ENCODE measurements at regions not wholly inside any gene's neighbourhood (a gene's known extent, or its start where the extent isn't known, plus 50 kb on each side); places are given as distances from the start of the nearest gene placed in this dataset.

DNA sequence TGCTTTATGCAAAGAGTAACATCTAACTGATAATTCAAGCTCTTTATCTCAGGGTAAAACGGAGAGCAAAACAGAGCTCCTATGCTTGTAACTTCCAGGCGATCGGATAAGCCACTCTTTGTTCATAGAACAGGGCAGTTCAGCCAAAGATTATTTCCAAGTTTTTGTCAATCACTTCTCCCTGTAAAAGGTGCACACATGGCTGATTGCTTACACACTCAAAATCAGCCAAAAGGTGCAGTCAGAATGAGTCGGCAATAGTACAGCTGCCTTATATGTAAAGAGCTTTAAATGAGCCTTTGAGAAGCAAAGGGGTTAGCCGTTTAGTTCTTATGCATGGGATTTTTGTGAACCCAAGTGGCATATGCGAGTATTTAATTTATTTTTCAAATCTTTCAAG lies 449.6 kb upstream of the POU3F2 start:
- H4K20me1 ChIP-seq (ENCODE audit: insufficient read depth), result no peaks in the 10 kb centered on the region
- intact Hi-C loops (cut with micrococcal nuclease), result no loop called here
- H3K4me2 ChIP-seq (ENCODE audit: low read length), result no peak overlapping the region
- no peaks in the 10 kb centered on the region for H3K9me2 ChIP-seq (ENCODE audit: insufficient read depth)
- no peak overlapping the region for H3K27ac ChIP-seq (ENCODE audit: low read depth, low read length)
- POLR2A ChIA-PET, result no interaction called here
- no peak overlapping the region for H3K4me3 ChIP-seq (replicated peaks in 1 of 2; ENCODE audit: low read depth in 1 of 2, low read length in 2 of 2)
- no peak for TF ChIP-seq SP1 (IDR thresholded peaks at IDR 0.05; ENCODE audit: low read depth)
- TF ChIP-seq, protein P1, sequence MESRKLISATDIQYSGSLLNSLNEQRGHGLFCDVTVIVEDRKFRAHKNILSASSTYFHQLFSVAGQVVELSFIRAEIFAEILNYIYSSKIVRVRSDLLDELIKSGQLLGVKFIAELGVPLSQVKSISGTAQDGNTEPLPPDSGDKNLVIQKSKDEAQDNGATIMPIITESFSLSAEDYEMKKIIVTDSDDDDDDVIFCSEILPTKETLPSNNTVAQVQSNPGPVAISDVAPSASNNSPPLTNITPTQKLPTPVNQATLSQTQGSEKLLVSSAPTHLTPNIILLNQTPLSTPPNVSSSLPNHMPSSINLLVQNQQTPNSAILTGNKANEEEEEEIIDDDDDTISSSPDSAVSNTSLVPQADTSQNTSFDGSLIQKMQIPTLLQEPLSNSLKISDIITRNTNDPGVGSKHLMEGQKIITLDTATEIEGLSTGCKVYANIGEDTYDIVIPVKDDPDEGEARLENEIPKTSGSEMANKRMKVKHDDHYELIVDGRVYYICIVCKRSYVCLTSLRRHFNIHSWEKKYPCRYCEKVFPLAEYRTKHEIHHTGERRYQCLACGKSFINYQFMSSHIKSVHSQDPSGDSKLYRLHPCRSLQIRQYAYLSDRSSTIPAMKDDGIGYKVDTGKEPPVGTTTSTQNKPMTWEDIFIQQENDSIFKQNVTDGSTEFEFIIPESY (IDR thresholded peaks at IDR 0.05; ENCODE audit: extremely low read depth, insufficient replicate concordance, low read length), result no peak
- TF ChIP-seq EZH2 (IDR thresholded peaks at IDR 0.05), result no peak
- no peak for TF ChIP-seq ZFX (IDR thresholded peaks at IDR 0.05)
- TF ChIP-seq, protein P2, sequence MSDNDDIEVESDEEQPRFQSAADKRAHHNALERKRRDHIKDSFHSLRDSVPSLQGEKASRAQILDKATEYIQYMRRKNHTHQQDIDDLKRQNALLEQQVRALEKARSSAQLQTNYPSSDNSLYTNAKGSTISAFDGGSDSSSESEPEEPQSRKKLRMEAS (IDR thresholded peaks at IDR 0.05), result no peak
- TF ChIP-seq ZNF274 (IDR thresholded peaks at IDR 0.05; ENCODE audit: low read depth, low read length), result no peak
- no peak for TF ChIP-seq TCF7L2 (IDR thresholded peaks at IDR 0.05; ENCODE audit: borderline replicate concordance, extremely low read depth, insufficient read depth, insufficient read length)
- no peak for TF ChIP-seq POLR2AphosphoS5 (IDR thresholded peaks at IDR 0.05; ENCODE audit: low read depth, low read length)
- no peak for TF ChIP-seq RAD21 (IDR thresholded peaks at IDR 0.05; ENCODE audit: low read depth)
- TF ChIP-seq EGR1 (IDR thresholded peaks at IDR 0.05; ENCODE audit: low read depth), result no peak
- no peak for TF ChIP-seq CBX3 (IDR thresholded peaks at IDR 0.05; ENCODE audit: low read depth)
- TF ChIP-seq, protein P3, sequence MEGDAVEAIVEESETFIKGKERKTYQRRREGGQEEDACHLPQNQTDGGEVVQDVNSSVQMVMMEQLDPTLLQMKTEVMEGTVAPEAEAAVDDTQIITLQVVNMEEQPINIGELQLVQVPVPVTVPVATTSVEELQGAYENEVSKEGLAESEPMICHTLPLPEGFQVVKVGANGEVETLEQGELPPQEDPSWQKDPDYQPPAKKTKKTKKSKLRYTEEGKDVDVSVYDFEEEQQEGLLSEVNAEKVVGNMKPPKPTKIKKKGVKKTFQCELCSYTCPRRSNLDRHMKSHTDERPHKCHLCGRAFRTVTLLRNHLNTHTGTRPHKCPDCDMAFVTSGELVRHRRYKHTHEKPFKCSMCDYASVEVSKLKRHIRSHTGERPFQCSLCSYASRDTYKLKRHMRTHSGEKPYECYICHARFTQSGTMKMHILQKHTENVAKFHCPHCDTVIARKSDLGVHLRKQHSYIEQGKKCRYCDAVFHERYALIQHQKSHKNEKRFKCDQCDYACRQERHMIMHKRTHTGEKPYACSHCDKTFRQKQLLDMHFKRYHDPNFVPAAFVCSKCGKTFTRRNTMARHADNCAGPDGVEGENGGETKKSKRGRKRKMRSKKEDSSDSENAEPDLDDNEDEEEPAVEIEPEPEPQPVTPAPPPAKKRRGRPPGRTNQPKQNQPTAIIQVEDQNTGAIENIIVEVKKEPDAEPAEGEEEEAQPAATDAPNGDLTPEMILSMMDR (IDR thresholded peaks at IDR 0.05 in 2 of 3, conservative IDR thresholded peaks at IDR 0.05 in 1 of 3; ENCODE audit: borderline replicate concordance in 1 of 3, insufficient read depth in 1 of 3, low read depth in 2 of 3, low read length in 2 of 3), result no peak
- no peak for TF ChIP-seq EZH2phosphoT487 (IDR thresholded peaks at IDR 0.05; ENCODE audit: borderline replicate concordance)
- no peak for TF ChIP-seq YY1 (IDR thresholded peaks at IDR 0.05; ENCODE audit: extremely low read depth, insufficient replicate concordance, low read depth, low read length)
- no peak for TF ChIP-seq FOSL1 (IDR thresholded peaks at IDR 0.05; ENCODE audit: low read depth)
- TF ChIP-seq SRF (IDR thresholded peaks at IDR 0.05; ENCODE audit: low read depth), result no peak
- TF ChIP-seq ELF1 (IDR thresholded peaks at IDR 0.05; ENCODE audit: borderline replicate concordance, low read depth), result no peak
- TF ChIP-seq, protein P4, sequence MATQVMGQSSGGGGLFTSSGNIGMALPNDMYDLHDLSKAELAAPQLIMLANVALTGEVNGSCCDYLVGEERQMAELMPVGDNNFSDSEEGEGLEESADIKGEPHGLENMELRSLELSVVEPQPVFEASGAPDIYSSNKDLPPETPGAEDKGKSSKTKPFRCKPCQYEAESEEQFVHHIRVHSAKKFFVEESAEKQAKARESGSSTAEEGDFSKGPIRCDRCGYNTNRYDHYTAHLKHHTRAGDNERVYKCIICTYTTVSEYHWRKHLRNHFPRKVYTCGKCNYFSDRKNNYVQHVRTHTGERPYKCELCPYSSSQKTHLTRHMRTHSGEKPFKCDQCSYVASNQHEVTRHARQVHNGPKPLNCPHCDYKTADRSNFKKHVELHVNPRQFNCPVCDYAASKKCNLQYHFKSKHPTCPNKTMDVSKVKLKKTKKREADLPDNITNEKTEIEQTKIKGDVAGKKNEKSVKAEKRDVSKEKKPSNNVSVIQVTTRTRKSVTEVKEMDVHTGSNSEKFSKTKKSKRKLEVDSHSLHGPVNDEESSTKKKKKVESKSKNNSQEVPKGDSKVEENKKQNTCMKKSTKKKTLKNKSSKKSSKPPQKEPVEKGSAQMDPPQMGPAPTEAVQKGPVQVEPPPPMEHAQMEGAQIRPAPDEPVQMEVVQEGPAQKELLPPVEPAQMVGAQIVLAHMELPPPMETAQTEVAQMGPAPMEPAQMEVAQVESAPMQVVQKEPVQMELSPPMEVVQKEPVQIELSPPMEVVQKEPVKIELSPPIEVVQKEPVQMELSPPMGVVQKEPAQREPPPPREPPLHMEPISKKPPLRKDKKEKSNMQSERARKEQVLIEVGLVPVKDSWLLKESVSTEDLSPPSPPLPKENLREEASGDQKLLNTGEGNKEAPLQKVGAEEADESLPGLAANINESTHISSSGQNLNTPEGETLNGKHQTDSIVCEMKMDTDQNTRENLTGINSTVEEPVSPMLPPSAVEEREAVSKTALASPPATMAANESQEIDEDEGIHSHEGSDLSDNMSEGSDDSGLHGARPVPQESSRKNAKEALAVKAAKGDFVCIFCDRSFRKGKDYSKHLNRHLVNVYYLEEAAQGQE (IDR thresholded peaks at IDR 0.05; ENCODE audit: low read depth), result no peak
- TF ChIP-seq CEBPB (IDR thresholded peaks at IDR 0.05; ENCODE audit: low read depth), result no peak
- H3K27me3 ChIP-seq (ENCODE audit: insufficient read depth, low read length), result no peaks in the 10 kb centered on the region
- H2AFZ ChIP-seq (ENCODE audit: low read depth, low read length, poor library complexity, severe bottlenecking), result no peak overlapping the region
- RAD21 ChIA-PET (ENCODE audit: low non-redundant PET in 1 of 2, low total read pairs in 2 of 2, uncharacterized antibody in 2 of 2, unreplicated experiment in 2 of 2), result no interaction called here
- no peak overlapping the region for H3K9ac ChIP-seq (ENCODE audit: low read length)
- CTCF ChIA-PET, result no interaction called here
- H3K9me3 ChIP-seq (ENCODE audit: control insufficient read depth in 1 of 2, insufficient read depth in 1 of 2, low read depth in 1 of 2, low read length in 2 of 2), result no peaks in the 10 kb centered on the region
- no peaks in the 10 kb centered on the region for H3K4me1 ChIP-seq (ENCODE audit: control insufficient read depth in 1 of 2, insufficient read depth in 2 of 2, low read length in 2 of 2)
- no peaks in the 10 kb centered on the region; a peak in 1 of 4 replicates for H3K36me3 ChIP-seq (ENCODE audit: control insufficient read depth in 1 of 2, insufficient read depth in 2 of 2, low read length in 2 of 2)
- ATAC-seq (no peak), DNase-seq (ENCODE audit: low read depth, low spot score) (no peak)
- no peaks in the 10 kb centered on the region for H3K79me2 ChIP-seq (ENCODE audit: insufficient read depth, low read length)
- BruUV-seq (replicated peaks), result no TSS peak

Data from HCT116 (cell line).